NCI-H345 treated with DMSO at 0.1 percent for 48 hours (cell line): ENCODE measurements at regions not wholly inside any gene's neighbourhood (a gene's known extent, or its start where the extent isn't known, plus 50 kb on each side); places are given as distances from the start of the nearest gene placed in this dataset.

Experiments used
- DNase-seq: peaks from one replicate; lab custom pipeline; 2025; ENCODE audit not compliant: unreplicated experiment; lab: John Stamatoyannopoulos, UW

DNA sequence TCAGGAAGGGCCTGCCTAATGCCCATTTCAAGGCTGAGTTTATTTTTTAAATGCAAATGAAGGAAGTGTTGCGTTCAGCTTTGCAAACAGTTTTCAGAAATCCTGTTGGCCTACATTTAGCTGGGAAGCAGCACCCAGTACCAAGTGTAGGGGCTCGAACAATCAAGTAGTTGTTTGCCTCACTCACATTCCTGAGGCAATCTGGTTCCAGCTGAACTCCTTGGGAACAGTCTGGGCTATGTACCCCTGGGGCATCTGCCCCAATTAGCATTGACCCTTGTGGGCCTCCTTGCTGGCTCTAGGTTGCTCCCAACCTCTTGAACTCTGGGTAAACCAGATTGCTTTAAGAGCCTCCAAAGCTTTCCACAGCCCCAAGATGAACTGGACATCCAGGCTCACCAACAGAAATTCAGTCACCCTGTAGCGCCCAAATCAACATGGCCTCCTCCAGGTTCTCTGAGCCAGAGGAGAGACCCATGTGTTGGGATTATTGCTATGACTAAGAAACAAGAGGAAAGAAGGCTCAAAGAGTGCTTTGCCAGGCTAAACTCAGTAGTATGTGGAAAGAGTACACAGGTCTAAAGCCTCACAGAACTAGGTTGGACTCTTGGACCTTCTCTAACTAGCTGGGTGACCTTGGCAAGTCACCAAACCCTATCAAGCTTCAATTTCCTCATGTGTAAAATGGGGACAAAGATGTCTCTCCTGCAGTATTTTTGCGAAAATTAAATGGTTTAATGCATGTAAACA, 532.7 kb downstream of the SOX2 start:
- DNase-seq: no peak

DNA sequence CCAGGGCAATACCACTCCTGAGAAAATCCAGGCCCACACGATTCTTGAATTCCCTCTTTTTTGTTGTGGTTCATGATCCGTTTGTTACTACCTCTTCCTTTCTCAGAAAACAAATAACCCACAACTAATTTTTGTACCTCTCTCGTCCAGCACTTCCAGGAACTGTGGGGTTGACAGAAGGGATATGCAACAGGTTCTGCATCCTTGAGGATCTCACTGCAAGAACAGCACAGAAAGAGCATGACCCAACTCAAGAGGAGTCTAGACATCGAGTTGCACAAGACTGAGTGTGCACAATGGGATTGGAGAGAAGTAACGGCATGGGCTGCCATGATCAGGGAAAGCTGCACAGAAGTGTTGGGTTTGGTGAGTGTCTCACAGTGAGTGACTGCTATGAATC, 533.3 kb downstream of the SOX2 start:
- no peak for DNase-seq

DNA sequence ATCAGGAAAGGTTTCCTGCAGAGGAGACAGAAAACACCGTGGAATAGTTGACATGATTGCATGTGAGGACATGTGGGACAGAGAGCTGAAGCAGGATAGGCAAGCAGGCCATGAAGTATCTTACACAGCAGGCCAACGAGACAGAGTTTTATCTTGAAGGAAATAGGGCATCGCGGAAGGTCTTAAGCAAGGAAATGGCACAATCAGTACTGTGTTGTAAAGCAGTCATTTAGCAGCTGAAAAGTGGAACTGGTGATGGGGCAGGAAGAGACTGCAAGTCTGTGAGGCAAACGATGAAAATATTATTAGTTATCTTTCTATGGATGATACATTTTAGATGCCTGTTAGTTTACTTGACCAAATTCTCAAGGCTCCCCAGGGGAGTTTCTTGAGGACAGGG, 535.1 kb downstream of the SOX2 start:
- DNase-seq: no peak

DNA sequence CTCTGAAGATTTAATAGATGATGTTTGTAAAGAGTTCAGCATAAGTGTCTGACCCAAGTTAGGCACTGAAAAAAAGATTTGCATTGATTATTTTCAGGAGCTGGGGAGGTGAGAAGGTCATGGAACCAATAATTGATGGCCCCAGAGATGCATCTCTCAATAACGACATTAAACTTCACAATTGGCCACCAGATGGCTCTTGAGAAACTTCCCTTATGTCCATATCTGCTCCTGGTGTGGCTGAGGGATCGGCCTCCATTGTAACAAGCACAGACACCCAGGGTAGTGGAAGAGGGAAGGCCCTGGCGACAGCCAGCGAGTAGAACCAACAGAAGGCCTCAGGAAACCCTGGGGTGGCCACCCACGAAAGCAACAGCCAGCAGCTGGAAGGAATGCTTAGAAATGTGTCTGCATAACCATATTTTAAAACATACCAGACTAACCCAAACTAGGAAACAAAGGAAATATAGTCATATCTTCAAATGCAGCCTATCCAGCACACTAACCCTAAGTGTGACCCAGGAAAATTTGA, 536.7 kb downstream of the SOX2 start:
- DNase-seq: no peak

DNA sequence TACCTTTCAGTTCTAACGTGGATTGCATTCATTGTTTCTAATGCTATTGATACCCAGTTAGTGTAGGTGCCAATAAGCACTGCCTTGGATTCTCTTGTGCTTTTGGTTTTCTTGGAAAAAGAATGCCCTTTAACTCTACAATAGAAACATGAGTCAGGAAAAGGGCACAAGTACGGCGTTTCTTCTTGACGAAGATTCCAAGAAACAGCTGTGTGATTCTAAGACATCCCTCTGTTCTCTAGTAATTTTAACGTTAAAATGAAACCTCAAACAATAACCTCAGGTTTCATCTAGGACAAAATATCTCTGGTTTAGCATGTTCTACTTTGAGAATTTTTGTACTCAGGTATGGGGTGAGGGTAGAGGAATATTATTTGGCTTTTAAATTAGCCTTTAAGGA, 540.5 kb upstream of the ATP11B start:
- no peak for DNase-seq

DNA sequence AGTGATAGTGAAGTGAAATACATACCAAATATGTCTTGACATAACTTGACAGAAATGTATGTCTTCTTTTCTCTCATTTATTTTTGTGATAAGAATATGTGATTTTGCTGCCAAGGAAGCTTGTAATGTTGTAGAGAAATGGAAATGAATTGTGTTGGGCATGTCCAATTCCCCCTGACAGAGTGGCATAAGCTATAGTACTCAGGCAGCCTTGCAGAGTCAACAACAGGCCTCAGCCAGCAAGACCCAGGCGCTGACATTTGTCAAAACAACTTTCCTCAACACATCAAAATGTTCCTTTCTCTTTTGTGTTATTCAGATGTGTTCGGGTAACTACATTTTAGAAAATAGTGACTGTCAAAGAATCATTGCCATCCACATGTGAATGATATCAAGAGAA, 538.1 kb upstream of the ATP11B start:
- DNase-seq: no peak

DNA sequence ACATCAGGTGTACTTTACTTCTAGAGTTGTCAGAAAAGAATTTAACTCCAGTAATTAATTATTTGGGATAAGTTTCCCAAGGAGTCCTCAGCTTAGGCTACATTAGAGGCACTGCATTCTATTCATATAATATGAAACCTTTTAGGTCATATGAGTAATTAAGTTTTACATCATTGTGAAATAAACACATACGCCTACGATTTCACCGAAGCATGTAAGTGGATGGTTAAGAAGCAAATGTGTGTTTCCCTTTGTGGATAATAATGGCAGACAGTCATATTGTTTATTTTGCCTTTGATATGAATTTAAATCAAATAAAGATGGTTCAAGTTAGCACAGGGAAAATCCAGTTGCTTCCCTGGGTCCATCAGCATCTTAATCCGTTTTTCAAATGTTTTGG, 535.9 kb upstream of the ATP11B start:
- no peak for DNase-seq

DNA sequence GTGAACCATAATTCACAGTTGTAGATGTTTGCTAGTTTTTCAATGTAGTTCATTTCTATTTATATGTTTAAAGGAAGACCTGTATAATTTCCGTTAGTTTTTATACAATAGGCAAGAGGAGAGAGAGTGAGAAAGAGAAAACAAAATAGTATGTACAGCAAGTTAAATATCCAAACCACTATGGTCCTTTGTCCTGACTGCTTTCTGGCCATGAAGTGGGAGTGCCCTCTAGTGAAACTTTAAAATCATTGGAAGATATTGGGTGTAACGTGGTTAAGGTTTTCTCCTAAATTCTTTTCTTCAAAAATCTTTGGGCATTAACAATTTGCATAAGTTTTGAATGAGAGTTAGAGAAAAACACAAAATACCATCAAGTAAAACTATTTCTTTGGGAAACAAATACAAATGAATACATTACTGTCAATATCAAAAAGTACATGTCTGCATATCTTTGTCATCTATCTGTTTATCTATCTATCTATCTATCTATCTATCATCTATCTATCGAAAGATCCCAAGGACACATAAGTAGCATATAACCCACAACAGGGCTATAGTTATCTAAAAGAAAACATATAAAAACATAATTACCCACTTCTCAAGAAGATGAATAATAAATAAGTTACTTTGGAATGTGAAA, 534.6 kb upstream of the ATP11B start:
- DNase-seq: peak; percentile 89

DNA sequence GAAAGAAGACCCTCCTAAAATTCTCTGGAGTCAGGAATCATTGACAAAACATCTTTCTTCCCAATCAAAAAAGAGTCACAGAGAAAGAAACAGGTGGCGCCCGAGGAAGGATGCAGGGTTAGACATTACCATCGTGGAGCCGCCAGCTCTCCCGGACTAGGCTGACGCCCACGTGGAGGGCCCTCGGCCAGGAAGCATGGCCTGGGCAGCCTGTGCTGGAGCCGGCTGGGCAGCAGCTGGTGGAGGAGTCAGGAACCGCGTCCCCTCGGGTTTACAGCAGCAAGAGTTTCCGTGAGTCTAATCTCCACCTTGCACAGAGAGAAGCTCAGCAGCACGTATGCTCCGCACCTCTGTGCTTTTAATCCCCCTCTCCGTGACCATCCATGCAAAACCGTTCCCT, 533.7 kb upstream of the ATP11B start:
- no peak for DNase-seq

DNA sequence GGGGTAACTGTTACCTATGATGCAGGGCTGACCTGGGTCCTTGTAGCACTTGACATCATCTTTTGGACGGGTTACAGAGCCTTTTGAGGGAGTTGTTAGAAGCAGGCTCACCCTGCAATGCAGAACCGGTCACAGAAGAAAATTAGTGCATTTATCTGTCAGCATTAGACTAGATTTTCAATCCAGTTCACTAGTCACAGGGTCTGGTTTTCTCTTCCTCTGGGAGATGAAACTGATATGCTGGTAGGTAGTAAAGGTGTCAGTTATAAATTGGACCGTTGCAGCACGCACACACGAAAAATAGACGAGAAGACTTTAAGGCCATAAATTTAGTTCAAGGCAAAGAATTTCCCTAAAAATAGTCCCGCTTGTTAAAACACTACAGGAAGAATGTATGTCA, 532.3 kb upstream of the ATP11B start:
- DNase-seq: no peak

DNA sequence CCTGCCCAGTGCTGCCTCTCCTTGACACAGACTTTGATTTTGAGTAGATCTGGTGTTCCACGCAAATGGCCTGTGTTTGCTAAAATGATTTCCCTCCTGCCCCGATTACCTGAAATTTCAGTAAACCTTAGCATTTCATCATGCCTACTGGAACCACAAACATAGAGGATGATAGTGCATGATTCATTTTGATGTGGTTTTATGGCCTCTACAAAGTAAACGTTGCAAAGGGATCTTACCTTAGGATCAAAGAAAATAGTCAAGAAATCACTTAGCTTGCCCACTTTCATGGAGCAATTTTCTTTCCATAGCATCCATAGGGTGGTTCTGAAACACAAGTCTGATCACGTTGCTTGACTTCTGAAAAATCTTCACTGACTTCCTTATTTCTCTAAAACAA, 524.6 kb upstream of the ATP11B start:
- DNase-seq: no peak

DNA sequence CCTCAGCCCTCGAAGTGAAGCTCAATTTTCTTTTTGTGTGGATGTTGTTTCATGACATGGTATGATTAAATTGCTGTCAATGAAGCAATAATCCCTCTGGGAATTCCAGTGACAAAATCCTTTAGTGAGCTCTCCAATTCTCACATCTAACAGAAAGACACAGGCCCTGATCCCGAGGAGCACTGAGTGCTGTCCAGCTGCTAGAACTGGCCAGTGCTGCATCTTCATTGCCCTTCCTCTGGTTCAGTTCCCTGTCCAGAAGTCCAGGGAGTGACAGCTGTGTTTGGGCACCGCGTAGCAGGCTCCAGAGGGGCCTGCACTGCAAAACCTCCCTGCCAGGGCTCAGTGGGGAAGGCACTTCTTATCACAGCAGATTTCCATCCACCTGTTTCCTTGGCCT, 516.8 kb upstream of the ATP11B start:
- no peak for DNase-seq

DNA sequence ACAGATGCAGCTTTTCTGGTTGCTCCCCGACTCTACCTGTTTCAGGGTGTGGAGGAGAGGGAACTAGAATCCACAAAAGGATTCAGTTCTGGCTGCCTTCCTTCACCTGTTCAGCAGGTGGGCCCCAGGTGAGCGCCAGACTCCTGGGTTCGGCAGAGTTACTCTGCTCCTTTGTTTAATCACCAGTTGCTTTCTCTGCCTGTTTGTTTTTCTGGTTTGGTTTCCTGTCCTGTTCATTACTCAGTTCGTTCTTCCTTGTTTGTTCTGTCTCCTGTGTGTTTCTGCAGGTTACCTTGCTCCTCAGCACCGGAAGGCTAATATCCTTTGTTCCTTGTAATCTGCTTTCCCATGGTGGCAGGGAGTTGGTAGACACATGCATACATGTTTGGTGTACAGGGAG, 508.5 kb upstream of the ATP11B start:
- DNase-seq: peak; percentile 94

DNA sequence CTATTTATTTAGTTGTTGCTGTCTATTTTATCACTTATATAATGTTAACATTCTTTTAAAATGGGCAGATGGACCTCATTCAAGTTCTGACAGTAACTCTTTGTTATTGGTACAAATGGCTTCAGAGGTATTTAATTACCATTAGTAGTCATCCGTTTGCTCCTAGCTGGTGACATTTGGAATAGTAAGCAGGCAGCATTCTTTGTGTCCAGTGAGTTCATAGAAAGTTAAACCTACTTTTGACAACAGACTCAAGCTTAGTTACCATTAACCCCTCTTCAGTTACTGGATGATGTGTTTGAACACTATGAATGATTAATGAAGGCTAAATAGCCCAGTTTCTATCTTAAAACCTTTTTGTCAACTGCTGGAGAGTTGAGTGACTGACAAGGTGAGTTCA, 500.7 kb upstream of the ATP11B start:
- no peak for DNase-seq

DNA sequence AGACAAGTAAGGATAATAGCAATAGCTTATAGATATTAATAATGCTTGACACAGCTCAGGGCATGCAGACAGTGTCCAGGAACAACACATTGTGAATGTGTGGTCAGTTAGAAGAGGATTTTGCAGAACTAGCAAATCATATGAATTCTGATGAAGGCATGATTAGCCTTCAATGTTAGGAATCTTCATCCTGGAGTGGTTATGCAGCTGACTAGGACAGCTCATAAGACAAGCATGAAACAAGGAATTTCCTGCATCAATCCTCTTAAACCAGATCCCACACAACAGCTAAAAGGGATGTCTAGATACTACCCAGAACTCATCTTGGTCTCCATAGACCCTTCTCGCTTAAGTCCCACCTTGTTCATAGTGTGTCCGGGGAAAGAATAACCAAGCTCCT, 499.0 kb upstream of the ATP11B start:
- DNase-seq: no peak

DNA sequence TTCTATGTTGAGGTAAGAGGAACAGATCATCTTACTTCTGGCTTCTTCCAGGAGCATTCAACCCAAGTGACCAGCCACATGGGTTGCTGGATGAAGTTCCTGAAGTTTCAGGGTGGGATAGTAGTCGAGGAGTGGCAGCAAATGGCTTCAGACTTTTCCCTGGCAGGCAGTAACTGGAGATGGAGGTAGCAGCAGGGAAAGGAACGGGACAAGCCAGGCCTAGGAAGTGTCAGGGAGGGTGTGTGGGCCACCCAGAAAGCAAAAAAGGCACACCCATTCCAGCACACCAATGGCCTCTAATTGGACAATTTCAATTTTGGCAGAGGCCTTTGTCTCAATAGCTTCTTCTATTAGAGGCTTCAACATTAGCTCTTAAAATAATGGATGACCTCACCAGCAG, 498.6 kb upstream of the ATP11B start:
- no peak for DNase-seq

DNA sequence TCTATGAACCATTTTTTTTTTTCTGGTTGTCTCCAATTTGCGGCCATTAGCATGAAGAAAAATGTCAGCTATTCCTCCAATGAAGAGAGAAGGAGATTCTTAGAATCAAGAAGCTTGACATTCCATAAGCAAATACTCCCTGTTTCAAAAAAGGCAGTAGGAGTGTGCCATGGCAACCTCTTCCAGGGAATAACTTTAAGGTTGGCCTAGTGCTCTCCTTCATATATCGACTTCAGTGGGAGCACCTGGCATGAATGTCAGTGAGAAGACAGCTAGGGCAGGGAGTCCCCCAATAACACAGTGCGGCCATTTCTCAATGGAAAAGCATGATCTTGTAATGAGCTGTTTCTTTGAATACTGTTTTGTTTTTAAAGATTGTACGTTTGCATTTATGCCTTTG, 493.0 kb upstream of the ATP11B start:
- DNase-seq: no peak

DNA sequence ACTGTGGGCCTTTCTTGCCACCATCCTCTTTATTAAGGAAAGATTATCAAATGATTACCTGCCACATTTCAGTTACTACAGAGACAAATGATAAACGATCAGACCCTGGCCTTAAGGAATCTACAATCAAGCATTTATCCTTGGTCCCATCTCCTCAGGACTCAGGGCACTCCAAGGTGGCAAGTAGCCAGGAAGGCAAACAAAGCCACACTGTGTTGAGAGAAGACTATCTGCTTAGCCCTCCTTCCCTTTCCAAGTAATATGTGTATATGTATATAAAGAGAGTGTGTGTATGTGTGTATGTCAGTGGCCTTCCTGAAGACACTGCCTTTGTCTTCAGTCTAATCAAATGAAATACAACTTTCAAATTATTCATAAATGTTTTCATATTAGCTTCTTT, 490.1 kb upstream of the ATP11B start:
- DNase-seq: no peak

DNA sequence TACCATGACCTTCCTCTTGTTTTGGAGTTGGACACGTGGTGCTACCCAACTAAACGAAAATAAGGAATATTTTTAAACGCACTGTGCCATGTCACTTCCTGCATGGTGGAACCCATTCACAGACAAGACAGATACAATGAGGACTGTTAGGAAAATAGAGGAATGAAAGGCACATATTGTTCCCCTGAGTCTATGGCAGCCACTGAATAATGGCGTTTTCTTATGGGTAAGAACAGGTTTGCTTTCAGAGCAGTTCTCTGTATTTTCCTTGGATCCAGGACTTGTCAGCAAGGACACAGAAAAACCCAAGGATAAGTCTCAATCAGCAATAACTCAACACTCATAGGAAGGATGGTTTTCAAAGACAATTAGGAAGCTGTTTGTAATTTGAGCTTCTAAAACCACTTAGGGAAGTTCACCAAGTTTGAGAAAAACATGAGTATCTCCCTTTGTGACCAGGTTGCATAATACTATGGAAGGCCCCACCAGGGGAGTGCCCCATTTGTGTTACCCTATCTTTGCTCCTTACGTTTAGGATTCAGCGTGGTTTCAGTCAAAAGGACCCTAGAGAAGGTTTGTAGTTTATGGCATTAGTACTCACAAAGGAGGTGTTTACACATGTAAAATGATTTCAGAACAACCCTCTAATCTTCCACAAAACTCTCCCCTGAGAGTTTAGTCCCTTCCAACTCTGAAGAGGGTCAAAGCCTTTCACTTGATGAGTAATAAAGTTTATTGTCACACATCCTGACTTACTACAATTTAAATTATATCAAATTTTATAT, 487.2 kb upstream of the ATP11B start:
- no peak for DNase-seq

DNA sequence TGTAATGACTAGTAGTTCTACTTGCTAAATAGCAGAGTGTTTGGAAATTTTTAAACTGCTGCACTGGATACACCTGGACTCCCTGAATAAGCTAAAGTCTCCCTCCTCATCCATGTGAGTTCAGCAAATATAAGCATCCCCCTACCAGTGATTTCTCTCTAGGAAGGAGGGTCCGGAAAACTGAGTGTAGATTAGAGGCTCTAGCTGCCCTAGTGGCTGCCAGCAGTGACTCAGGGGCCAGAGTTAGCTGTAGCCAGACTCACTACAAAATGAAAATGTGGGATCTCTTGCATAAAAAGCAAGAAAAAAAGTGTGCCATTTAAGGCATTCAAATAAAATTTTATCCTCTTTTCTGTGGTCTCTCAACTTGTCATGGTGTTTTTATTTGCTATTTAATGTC, 485.0 kb upstream of the ATP11B start:
- DNase-seq: no peak

DNA sequence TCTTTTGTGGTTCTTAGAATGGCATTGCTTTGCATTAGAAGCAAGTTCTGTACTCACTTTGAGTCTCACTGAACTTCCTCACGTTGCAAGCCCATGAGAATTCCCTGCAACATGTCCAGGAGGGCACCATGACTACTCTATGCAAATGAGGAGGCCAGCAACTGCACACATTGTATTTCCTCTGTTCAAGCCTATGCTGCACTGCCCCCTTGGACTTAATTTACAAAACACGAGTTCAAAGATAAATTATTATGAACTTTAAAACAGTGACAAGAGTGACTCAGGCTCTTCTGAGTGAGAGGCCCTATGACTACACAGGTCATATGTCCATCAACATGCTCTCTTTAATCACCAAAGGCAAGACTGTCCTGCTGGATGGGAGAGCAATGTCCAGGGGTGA, 484.2 kb upstream of the ATP11B start:
- no peak for DNase-seq

DNA sequence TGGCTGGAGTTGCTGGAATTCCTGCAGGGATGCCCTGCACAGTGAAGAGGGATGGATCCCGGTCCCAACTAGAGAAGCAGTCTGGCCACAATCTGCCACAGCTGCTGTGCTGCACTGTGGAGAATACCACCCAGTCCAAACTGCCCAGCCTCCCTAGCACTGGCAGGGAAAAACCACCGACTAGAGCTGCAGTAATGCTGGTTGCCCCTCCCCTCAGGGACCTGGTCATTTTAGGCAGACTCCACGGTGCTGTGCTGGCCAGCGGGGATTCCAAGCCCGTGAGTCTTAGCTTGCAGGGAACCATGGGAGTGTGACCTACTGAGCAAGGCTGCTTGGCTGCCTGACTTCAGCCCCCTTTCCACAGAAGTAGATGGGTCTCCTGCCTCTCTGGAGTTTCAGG, 478.0 kb upstream of the ATP11B start:
- DNase-seq: no peak
